ENCODE measurements at regions not wholly inside any gene's neighbourhood (a gene's known extent, or its start where the extent isn't known, plus 50 kb on each side); places are given as distances from the start of the nearest gene placed in this dataset.

GRCh38 chr6:2441601-2442475 is 196.4 kb upstream of the GMDS start:
- no peak for TF ChIP-seq CTCF (IDR thresholded peaks at IDR 0.05; ENCODE audit: poor library complexity, severe bottlenecking)
- Histone ChIP-seq H3K4me1 (ENCODE audit: insufficient read depth, poor library complexity, severe bottlenecking) (no peaks in the 10 kb centered on the region), H3K9me3 (ENCODE audit: severe bottlenecking) (no peaks in the 10 kb centered on the region), H3K27ac (ENCODE audit: poor library complexity, severe bottlenecking) (no peak overlapping the region), H3K27me3 (ENCODE audit: insufficient read depth, poor library complexity, severe bottlenecking) (no peaks in the 10 kb centered on the region), H3K4me3 (ENCODE audit: severe bottlenecking) (no peak overlapping the region), H3K36me3 (ENCODE audit: low read depth) (no peaks in the 10 kb centered on the region)
- ATAC-seq (ENCODE audit: low read depth) (no peak), DNase-seq (ENCODE audit: low spot score) (no peak)

GRCh38 chr6:2440516-2440915 is 195.1 kb upstream of the GMDS start:
- Histone ChIP-seq H3K4me1 (ENCODE audit: insufficient read depth, poor library complexity, severe bottlenecking) (no peaks in the 10 kb centered on the region), H3K27ac (ENCODE audit: poor library complexity, severe bottlenecking) (no peak overlapping the region), H3K27me3 (ENCODE audit: insufficient read depth, poor library complexity, severe bottlenecking) (no peaks in the 10 kb centered on the region), H3K36me3 (ENCODE audit: low read depth) (no peaks in the 10 kb centered on the region), H3K9me3 (ENCODE audit: severe bottlenecking) (no peaks in the 10 kb centered on the region), H3K4me3 (ENCODE audit: severe bottlenecking) (no peak overlapping the region)
- TF ChIP-seq CTCF (IDR thresholded peaks at IDR 0.05; ENCODE audit: poor library complexity, severe bottlenecking): no peak
- DNase-seq (ENCODE audit: low spot score) (no peak), ATAC-seq (ENCODE audit: low read depth) (no peak)

DNA sequence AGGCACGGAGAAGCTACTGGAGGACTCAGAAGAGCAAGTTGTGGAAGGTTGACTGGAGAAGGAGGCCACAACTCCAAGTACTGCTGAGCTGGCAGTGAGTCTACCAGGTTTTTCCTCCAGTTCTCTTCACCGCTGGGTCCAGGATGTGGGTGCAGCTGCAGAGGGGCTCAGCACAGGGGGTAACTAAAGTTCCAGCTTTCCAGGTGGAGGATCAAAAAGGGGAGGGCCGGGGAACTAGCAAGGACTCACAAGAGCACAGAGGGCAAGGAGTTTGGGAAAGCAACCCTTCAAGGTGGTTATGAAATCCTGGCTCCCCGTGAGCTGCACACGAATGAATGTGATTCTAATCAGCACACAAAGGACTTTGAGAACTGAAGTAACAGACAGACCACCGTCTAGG is 194.2 kb upstream of the GMDS start:
- no peak for ATAC-seq (ENCODE audit: low read depth)
- DNase-seq (ENCODE audit: low spot score): no peak
- H3K4me1 ChIP-seq (ENCODE audit: insufficient read depth, poor library complexity, severe bottlenecking): no peaks in the 10 kb centered on the region
- no peak overlapping the region for H3K4me3 ChIP-seq (ENCODE audit: severe bottlenecking)
- no peaks in the 10 kb centered on the region for H3K27me3 ChIP-seq (ENCODE audit: insufficient read depth, poor library complexity, severe bottlenecking)
- TF ChIP-seq CTCF (IDR thresholded peaks at IDR 0.05; ENCODE audit: poor library complexity, severe bottlenecking): no peak
- no peak overlapping the region for H3K27ac ChIP-seq (ENCODE audit: poor library complexity, severe bottlenecking)
- H3K9me3 ChIP-seq (ENCODE audit: severe bottlenecking): no peaks in the 10 kb centered on the region
- no peaks in the 10 kb centered on the region for H3K36me3 ChIP-seq (ENCODE audit: low read depth)

- no peak for ATAC-seq (ENCODE audit: low read depth)
- H3K9me3 ChIP-seq (ENCODE audit: severe bottlenecking): no peaks in the 10 kb centered on the region
- H3K4me1 ChIP-seq (ENCODE audit: insufficient read depth, poor library complexity, severe bottlenecking): peaks cover 4% of the 10 kb centered on the region
- H3K4me3 ChIP-seq (ENCODE audit: severe bottlenecking): no peak overlapping the region
- TF ChIP-seq CTCF (IDR thresholded peaks at IDR 0.05; ENCODE audit: poor library complexity, severe bottlenecking): no peak
- H3K27me3 ChIP-seq (ENCODE audit: insufficient read depth, poor library complexity, severe bottlenecking): no peaks in the 10 kb centered on the region
- H3K27ac ChIP-seq (ENCODE audit: poor library complexity, severe bottlenecking): no peak overlapping the region
- H3K36me3 ChIP-seq (ENCODE audit: low read depth): no peaks in the 10 kb centered on the region
- DNase-seq (ENCODE audit: low spot score): no peak
Observed at GRCh38 chr6:2439082-2439481, 193.7 kb upstream of the GMDS start.

Measured in RWPE2 (cell line).